ENCODE measurements at regions not wholly inside any gene's neighbourhood (a gene's known extent, or its start where the extent isn't known, plus 50 kb on each side); places are given as distances from the start of the nearest gene placed in this dataset.

- ChIA-PET CTCF (no interaction called here), POLR2A (no interaction called here), RAD21 (ENCODE audit: low non-redundant PET in 1 of 2, low total read pairs in 2 of 2, uncharacterized antibody in 2 of 2, unreplicated experiment in 2 of 2) (no interaction called here)
- Histone ChIP-seq H3K9me3 (ENCODE audit: control insufficient read depth in 1 of 2, insufficient read depth in 1 of 2, low read depth in 1 of 2, low read length in 2 of 2) (peaks cover 40 to 51% of the 10 kb centered on the region in 2 experiments; a peak in 3 of 4 replicates), H3K4me1 (ENCODE audit: control insufficient read depth in 1 of 2, insufficient read depth in 2 of 2, low read length in 2 of 2) (no peaks in the 10 kb centered on the region), H3K9me2 (ENCODE audit: insufficient read depth) (no peaks in the 10 kb centered on the region), H3K79me2 (ENCODE audit: insufficient read depth, low read length) (no peaks in the 10 kb centered on the region), H3K27me3 (ENCODE audit: insufficient read depth, low read length) (no peaks in the 10 kb centered on the region), H3K9ac (ENCODE audit: low read length) (no peak overlapping the region), H3K4me2 (ENCODE audit: low read length) (no peak overlapping the region), H3K27ac (ENCODE audit: low read depth, low read length) (no peak overlapping the region), H2AFZ (ENCODE audit: low read depth, low read length, poor library complexity, severe bottlenecking) (no peak overlapping the region), H4K20me1 (ENCODE audit: insufficient read depth) (no peaks in the 10 kb centered on the region), H3K4me3 (replicated peaks in 1 of 2; ENCODE audit: low read depth in 1 of 2, low read length in 2 of 2) (no peak overlapping the region), H3K36me3 (ENCODE audit: control insufficient read depth in 1 of 2, insufficient read depth in 2 of 2, low read length in 2 of 2) (no peaks in the 10 kb centered on the region)
- TF ChIP-seq, protein P1, sequence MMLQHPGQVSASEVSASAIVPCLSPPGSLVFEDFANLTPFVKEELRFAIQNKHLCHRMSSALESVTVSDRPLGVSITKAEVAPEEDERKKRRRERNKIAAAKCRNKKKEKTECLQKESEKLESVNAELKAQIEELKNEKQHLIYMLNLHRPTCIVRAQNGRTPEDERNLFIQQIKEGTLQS (IDR thresholded peaks at IDR 0.05) = no peak
- TF ChIP-seq ZBTB33 (IDR thresholded peaks at IDR 0.05; ENCODE audit: extremely low read depth, insufficient replicate concordance, low read length) (no peak), JUND (IDR thresholded peaks at IDR 0.05) (no peak), RAD21 (IDR thresholded peaks at IDR 0.05; ENCODE audit: low read depth) (no peak), SRF (IDR thresholded peaks at IDR 0.05; ENCODE audit: low read depth) (no peak), ZNF274 (IDR thresholded peaks at IDR 0.05; ENCODE audit: low read depth, low read length) (no peak), FOSL1 (IDR thresholded peaks at IDR 0.05; ENCODE audit: low read depth) (no peak), POLR2AphosphoS5 (IDR thresholded peaks at IDR 0.05; ENCODE audit: low read depth, low read length) (no peak), SIN3A (IDR thresholded peaks at IDR 0.05; ENCODE audit: low read depth) (no peak), MAX (IDR thresholded peaks at IDR 0.05) (no peak), CBX3 (IDR thresholded peaks at IDR 0.05; ENCODE audit: low read depth) (no peak)
- DNase-seq (ENCODE audit: low read depth, low spot score) (no peak), ATAC-seq (no peak)
- intact Hi-C loops (cut with micrococcal nuclease) = no loop called here
- BruUV-seq (replicated peaks) = no TSS peak
These were observed 674.7 kb upstream of the KIF2B start for GRCh38 chr17:53148058-53148457.

Measured in HCT116 (cell line).